Ovary (tissue), 7 donors: ENCODE measurements at regions not wholly inside any gene's neighbourhood (a gene's known extent, or its start where the extent isn't known, plus 50 kb on each side); places are given as distances from the start of the nearest gene placed in this dataset.

Source experiments
- DNase-seq, 5 donors: peaks; one replicate each; pipeline ENCODE4 v3.0.0-alpha.2; 2019 to 2020
- H3K27ac ChIP-seq, 2 donors: fragments of 200-600 bp; one replicate each; pipeline versions ENCODE4 v1.5.1 to v1.8.0; 2019 to 2022
- H3K27me3 ChIP-seq: fragments of 200-600 bp; one replicate; pipeline ENCODE4 v1.8.0; 2022
- H3K36me3 ChIP-seq: fragments of 200-600 bp; sonication (generic); one replicate; pipeline ENCODE4 v1.5.1; 2019
- H3K4me1 ChIP-seq: one replicate; pipeline ENCODE4 v1.8.1; 2013; ENCODE audit warnings: mild to moderate bottlenecking, moderate library complexity; ENCODE audit not compliant: insufficient read depth
- H3K4me3 ChIP-seq: fragments of 200-600 bp; sonication (generic); one replicate; pipeline ENCODE4 v1.5.1; 2017
- H3K9me3 ChIP-seq, 2 donors: fragments of 200-600 bp in 1 of 2; sonication (generic) in 1 of 2; one replicate each; pipeline versions ENCODE4 v1.5.1 to v1.8.1; 2013 to 2019; ENCODE audit warnings: mild to moderate bottlenecking in 1 of 2, moderate library complexity in 1 of 2
- EP300 ChIP-seq: sonication (generic); formaldehyde crosslinking; IDR thresholded peaks from one replicate; pipeline ENCODE4 v1.6.1; 2017; ENCODE audit warnings: antibody characterized with exemption
- POLR2A ChIP-seq: fragments of 450-650 bp; IDR thresholded peaks from one replicate; pipeline ENCODE4 v1.6.1; 2017; ENCODE audit warnings: antibody characterized with exemption, mild to moderate bottlenecking, moderate library complexity
- WGBS, 3 donors: extraction: QIAGEN DNeasy Blood & Tissue Kit in 1 of 3; methylation state at CpG; one replicate each; pipeline versions ENCODE4 v1.1.5 to v1.1.7; 2013 to 2017; 5-methylcytosine and 5-hydroxymethylcytosine counted together
- intact Hi-C, 4 donors: fragments of 100-400 bp; cut with DNase I; formaldehyde crosslinking; loops; one replicate each; pipeline versions ENCODE4 v1.11.0 to v1.15.1; 2022 to 2023
- TF ChIP-seq, protein P1 (sequence below), 3 donors: fragments of 450-650 bp in 2 of 3; fragments of 200-600 bp in 1 of 3; IDR thresholded peaks; one replicate each; pipeline versions ENCODE4 v1.5.1 to v1.8.0; 2016 to 2022; ENCODE audit warnings: antibody characterized with exemption in 3 of 3, mild to moderate bottlenecking in 1 of 3
- donor health status: DM: no; HTN: no; CAD: no; lungs with moderate emphysema.
- donor health status: DM: no; HTN: no; CAD: no.
- donor health status: Bipolar disorder and iron deficiency.
- donor health status: DM: no; HTN: no; CAD: no.
- donor health status: DM: yes; HTN: yes; CAD: no.

- intact Hi-C loops, result no loop called here
- no peak for TF ChIP-seq EP300
- TF ChIP-seq POLR2A, result no peak
- TF ChIP-seq, protein P1, sequence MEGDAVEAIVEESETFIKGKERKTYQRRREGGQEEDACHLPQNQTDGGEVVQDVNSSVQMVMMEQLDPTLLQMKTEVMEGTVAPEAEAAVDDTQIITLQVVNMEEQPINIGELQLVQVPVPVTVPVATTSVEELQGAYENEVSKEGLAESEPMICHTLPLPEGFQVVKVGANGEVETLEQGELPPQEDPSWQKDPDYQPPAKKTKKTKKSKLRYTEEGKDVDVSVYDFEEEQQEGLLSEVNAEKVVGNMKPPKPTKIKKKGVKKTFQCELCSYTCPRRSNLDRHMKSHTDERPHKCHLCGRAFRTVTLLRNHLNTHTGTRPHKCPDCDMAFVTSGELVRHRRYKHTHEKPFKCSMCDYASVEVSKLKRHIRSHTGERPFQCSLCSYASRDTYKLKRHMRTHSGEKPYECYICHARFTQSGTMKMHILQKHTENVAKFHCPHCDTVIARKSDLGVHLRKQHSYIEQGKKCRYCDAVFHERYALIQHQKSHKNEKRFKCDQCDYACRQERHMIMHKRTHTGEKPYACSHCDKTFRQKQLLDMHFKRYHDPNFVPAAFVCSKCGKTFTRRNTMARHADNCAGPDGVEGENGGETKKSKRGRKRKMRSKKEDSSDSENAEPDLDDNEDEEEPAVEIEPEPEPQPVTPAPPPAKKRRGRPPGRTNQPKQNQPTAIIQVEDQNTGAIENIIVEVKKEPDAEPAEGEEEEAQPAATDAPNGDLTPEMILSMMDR (IDR thresholded peaks at IDR 0.05), result no peak
- 37 to 40% (median 37%) methylated on average over 4 of the region's 4 CpGs for WGBS, 3 donors
- H3K4me1 ChIP-seq, result no peaks in the 10 kb centered on the region
- DNase-seq, result peak in 3 of 5 donors; percentile 20 to 47 (median 22)
- H3K9me3 ChIP-seq, result no peaks in the 10 kb centered on the region
- H3K4me3 ChIP-seq, result no peak overlapping the region
- no peaks in the 10 kb centered on the region for H3K27me3 ChIP-seq
- no peak overlapping the region for H3K27ac ChIP-seq
- no peaks in the 10 kb centered on the region for H3K36me3 ChIP-seq
Observed at GRCh38 chr1:113244112-113244820, 146.0 kb upstream of the MAGI3 start.

GRCh38 chr1:113245252-113245651 lies 145.1 kb upstream of the MAGI3 start:
- no peaks in the 10 kb centered on the region for H3K36me3 ChIP-seq
- H3K4me1 ChIP-seq, result no peaks in the 10 kb centered on the region
- TF ChIP-seq, protein P1 (IDR thresholded peaks at IDR 0.05), result no peak
- no peak for TF ChIP-seq EP300
- TF ChIP-seq POLR2A, result no peak
- intact Hi-C loops, result no loop called here
- no peak overlapping the region for H3K27ac ChIP-seq
- H3K27me3 ChIP-seq, result no peaks in the 10 kb centered on the region
- DNase-seq, result no peak
- H3K4me3 ChIP-seq, result no peak overlapping the region
- H3K9me3 ChIP-seq, result no peaks in the 10 kb centered on the region
- 95 to 99% (median 98%) methylated on average over 3 of the region's 3 CpGs for WGBS, 3 donors

- Histone ChIP-seq H3K36me3 (no peaks in the 10 kb centered on the region), H3K4me3 (no peak overlapping the region), H3K27me3 (no peaks in the 10 kb centered on the region), H3K4me1 (no peaks in the 10 kb centered on the region), H3K27ac (no peak overlapping the region), H3K9me3 (no peaks in the 10 kb centered on the region)
- intact Hi-C loops, result no loop called here
- 92 to 93% (median 92%) methylated on average over 3 of the region's 3 CpGs for whole genome bisulfite sequencing, 3 donors
- TF ChIP-seq POLR2A (no peak), EP300 (no peak)
- TF ChIP-seq, protein P1 (IDR thresholded peaks at IDR 0.05), result no peak
- DNase-seq, result no peak
Observed at GRCh38 chr1:113246929-113247328, 143.4 kb upstream of the MAGI3 start.

DNA sequence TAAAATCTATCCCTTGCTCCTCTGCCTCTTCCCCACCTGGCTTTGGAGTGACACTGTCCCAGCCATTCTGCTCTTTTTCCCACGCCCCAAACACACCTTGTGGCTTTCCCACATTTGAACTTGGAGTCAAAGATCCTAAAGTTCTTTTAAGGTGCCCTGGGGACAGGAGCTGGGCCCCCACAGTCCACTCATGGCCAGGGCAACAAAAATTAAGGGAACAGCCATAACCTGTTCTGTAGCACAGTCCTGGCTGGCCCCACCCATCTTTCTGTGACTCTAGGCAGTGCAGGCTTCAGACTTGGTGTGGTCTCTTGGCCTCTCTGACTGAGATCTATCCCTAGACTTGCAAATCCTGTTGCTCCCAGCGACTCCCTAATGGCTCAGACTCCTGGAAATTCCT lies 143.0 kb upstream of the MAGI3 start:
- intact Hi-C loops, result no loop called here
- Histone ChIP-seq H3K27me3 (no peaks in the 10 kb centered on the region), H3K4me1 (no peaks in the 10 kb centered on the region), H3K27ac (no peak overlapping the region), H3K36me3 (no peaks in the 10 kb centered on the region), H3K9me3 (no peaks in the 10 kb centered on the region), H3K4me3 (no peak overlapping the region)
- TF ChIP-seq POLR2A (no peak), EP300 (no peak)
- TF ChIP-seq, protein P1 (IDR thresholded peaks at IDR 0.05), result no peak
- no peak for DNase-seq
- WGBS, 3 donors, result 90 to 98% (median 98%) methylated on average over 2 of the region's 2 CpGs
